NCI-H2081 treated with DMSO at 0.1 percent for 48 hours (cell line): ENCODE measurements at regions not wholly inside any gene's neighbourhood (a gene's known extent, or its start where the extent isn't known, plus 50 kb on each side); places are given as distances from the start of the nearest gene placed in this dataset.

Experiments used
- DNase-seq: peaks from one replicate; lab custom pipeline; 2025; lab: John Stamatoyannopoulos, UW

DNA sequence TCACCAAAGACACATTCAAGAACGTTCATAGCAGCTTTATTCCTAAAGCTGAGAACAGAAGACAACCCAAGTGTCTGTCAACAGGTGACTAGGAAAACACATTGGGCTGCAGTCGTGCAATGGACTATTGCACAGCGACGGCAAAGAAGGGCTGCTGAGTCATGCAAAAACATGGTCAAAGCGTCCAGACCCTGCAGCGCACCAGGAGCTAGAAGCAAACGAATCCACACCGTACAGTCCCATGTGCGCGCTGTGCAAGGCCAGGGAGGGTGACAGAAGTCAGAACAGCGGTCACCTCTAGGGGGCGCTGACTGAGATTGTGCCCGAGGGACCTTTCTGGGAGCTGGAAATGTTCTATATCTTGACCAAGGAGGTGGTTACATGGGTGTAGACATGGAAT is 266.4 kb downstream of the MAF start:
- no peak for DNase-seq

DNA sequence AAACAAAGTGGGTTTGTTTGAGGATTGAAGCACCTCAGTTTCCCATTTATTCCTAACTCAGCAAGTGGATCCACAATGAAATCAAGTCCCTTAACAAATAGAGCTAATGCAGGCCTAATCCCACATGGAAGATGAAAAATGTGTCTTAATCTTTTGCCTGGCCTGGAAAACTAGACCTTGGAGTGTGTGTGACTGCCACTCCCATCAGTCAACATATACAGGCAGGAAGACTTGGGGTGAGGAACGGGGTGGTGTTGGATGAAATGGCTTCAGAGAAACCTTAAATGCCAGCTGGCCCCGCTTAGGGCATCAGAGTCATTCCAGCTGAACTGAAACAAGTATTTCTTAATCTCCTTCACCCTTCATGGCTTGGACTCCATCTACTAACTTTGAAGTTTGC is 269.5 kb downstream of the MAF start:
- no peak for DNase-seq

DNA sequence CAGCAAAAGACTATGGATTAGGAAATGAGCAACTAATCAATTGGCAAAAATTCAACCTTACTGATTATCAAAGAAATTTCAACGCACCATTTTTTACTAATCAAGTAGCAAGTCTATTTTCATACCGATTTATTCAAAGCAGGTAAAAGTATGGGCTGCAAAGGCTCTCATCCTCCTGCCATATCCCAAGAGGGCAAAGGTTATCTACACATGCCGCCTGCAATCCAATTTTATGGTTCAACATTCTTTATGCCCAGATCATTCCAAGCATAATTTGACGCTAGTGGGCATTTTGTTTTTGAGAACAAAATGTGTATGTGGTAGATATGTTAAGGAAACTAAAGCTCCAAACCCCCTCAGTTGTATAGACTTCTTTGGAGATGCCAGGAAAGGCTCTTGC is 270.6 kb downstream of the MAF start:
- no peak for DNase-seq

DNA sequence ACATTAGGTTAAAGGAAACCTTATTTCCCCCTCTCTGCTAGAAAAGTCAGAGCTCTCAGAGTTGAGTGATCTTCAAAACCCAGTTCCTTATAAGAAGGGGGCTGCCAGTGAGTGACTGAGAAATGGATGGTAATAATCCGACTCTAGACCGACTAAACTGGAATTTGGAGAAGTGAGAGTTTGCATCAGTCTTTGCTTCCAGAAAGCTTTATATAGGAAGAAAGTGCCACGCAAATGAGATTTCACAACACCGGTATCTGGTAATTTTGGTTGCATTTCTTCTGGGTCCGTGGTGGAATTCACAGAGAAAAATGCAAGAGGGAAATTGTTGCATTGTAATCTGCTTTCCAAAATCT is 271.4 kb downstream of the MAF start:
- no peak for DNase-seq

DNA sequence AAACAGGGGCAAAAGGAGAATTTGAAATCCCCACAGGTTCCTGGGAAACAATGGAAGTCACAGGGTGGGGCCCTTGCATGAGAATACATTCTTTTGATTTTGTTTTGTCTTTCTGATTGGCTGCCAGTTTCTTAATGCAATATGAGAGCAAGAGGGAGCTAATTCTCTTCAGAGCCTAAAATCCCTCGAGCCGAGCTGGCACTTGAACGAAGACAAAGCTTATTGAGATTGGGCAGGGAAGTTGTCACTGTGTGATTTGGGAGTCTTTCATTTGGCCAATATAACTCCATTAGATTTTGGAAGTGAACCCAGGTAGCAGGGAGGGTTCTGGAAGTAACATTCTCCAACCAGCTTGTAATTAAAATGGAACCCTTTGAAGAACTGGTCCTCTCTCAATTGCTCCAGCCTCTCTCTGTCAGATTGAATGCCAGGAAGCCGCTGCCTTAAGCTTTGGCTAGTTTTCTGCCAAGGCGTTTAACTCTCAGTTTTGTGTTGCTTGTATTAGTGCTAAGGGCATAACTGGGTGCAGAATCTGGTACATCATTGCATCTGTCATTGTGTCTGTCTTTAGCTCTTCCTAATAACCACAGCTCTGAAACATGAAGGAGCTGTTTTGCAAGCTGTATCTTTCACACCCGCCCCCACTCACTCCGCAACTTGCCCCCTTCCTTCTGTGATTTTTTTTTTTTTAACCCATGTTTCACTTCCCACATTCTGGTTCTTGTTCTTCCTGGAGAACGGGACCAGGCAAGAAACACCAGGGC is 272.0 kb downstream of the MAF start:
- no peak for DNase-seq

DNA sequence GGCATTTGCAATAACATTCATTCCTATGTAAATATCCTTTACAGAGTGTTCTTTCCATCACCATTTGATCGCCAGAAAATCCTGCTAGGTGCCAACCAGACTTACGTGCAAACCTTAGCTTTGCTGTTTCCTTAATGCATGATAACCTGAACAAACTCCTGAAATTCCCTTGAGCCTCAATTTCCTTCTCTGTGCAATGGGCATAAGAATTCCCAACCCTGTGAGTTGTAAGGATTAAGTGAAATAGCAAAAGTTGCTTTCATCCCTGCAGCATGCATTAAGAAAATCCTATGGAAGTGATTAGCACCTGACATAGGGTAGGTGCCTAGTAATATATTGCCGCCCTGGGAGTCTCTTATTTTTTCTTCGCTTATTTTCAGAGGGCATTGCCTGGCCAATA is 272.7 kb downstream of the MAF start:
- DNase-seq: no peak

DNA sequence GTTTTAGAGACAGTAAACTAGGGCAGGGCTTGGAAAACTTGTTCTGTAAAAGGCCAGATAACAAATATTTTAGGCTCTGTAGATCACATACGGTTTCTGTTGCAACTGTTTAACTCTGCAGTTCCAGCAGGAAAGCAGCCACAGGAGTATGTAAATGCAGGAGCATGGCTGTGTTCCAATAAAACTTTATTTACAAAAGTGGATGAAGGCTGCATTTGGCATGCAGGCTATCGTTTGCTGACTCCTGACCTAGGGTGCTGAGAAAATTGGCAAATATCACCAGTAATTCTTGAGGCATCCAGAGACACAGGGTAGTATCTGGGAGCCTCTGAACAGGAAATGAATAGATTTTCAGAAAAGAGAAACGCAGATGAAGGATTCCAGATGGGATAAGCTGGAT is 274.0 kb downstream of the MAF start:
- no peak for DNase-seq

DNA sequence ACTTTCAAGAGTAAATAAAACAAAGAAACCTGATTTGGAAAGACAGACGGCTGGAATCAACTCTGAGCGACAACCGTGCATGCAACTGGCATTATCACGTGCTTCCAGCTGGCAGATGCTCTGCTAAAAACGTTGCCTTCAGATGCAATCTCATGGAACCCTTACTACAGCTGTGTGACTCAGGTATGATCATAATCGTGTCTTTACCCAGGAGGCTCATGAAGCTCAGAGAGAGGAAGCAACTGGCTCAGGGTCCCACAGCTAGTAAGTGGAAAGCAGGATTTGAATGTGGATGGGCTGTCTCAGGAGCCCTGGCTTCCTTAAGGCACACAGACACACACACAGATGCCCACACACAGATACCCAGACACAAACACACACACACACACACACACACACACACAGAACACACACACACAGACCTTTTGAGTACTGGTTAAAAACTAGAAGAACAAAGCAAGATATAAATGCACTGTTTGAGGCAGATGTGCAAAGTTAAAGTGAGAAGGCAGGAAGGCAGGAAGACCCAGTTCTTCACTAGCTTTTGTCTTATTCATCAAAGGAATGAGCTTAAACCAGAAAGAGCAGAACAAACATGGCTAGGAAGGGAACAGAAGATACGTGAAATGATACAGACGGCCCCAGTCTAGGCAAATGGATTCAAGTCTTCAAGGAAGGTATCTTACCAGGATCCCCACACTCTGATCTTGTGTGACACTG is 275.2 kb downstream of the MAF start:
- no peak for DNase-seq

DNA sequence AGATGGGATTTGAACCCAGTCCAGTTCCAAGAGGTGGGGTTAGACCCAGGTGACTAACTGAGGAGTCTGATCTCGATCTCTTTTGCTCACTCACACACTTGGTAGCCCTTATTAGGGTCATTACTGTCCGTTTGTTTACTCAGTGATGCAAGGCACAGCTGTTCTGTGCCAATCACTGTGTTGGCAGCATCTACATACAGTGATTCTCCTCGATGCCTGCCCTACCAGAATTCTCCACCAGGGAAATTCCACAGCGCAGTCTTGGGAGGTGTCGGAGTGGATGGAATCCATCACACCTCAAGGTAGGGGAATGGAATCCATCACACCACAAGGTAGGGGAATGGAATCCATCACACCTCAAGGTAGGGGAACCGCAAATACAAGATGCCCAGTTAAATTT is 279.6 kb downstream of the MAF start:
- DNase-seq: no peak

DNA sequence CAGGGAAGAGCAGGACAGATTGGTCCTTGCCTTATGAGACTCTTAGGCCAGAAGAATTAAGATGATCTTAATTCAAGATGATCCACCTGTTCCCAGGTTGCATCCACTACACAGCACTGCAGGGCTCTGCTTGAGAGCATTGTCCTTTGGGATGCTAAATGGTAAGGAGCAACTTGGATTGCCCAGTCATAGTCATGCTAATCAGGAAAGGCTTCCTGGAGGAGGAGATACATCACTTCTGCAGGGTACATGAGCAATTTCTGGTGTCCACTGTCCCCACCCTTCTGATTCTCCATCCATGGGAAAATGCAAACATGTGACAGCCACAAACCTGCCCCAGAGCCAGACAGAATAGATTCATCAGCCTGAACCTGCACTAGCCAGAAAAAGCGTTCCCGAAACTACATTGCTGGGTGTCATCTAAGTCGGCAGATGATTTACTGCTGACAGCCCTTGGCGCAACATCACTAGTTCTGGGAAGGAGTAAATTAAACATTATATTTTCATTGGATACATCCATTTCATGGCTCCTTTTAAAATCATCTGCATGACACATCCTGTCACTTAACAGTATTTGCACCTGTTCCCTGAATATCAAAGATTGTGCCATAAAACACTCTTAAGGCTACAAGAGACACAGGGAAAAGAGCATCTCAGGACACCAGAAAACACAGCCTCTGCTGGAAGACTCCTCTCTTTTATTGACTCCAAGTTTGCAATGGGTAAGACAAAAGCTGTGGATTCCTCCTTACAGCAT is 282.2 kb downstream of the MAF start:
- DNase-seq: no peak

DNA sequence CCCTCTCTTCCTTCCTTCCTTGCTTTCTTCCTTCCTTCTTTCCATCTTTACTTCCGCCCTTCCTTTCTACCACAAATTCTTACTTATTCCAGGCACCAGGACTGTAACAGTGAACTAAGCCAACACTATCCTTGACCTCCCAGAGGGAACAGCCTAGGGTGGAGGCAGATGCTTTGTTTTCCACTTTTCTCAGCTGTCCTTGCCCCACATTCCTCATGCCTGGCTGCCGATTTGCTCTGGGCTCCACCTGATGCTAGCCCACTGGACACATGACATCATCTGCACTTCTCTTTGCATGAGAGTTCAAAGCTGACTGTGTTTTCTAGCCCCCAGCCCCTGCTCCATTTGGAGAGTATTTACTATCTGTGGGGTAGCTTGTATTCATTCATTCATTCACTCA is 283.0 kb downstream of the MAF start:
- no peak for DNase-seq

DNA sequence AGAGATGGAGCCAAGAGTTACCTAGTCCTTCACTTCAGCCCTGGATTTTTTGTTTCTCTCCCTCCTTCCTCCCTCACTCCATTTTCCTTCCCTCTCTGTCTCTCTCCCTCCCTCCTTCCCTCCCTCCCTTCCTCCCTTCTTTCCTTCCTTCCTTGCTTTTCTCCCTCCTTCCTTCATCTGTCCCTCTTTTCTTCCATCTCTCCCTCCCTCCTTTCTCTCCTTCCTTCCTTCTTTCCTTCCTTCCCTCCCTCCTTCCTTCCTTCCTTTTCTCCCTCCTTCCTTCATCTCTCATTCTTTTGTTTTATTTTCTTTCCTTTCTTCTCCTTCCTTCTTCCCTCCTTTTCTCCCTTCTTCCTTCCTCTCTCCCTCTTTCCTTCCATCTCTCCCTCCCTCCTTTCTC is 283.5 kb downstream of the MAF start:
- DNase-seq: no peak

DNA sequence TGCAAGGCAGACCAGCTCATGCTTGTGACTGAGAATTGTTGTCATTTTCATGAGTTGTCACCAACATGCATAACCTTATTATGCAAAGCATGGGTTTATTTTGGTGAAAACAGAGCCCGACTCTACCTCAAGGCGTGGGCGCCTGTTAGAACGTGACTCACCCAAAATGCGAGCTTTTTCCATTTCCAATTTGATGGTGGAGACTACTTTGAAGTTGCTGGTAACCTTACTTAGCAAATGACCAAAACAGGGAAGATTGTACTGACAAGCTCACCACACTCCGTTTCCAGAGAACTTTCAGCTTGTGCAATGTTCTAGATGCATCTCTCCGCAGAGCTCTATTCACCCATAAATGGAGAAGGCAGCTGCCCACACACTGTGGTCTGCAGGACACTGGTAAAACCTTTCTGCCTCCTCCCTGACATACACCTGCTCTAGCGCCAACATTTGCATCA is 284.5 kb downstream of the MAF start:
- DNase-seq: no peak

DNA sequence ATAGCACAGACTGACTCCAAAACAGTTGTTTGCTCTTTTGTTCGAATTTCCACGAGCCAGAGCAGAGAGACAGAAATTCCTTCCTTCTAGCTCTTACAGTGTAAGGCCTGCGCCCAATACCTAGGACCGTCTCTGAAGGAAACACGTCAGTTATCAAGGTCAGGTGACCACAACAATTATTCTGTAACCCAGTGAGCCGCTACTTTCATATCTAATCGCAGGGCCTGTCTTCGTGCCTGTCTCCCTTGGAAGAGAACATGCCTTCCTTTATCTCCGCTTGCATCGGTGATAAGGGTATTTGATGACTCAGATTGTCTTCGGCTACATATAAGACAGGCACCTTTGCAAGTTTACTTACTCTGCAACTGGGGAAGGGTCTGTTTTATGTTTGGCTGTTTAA is 288.0 kb downstream of the MAF start:
- DNase-seq: no peak

DNA sequence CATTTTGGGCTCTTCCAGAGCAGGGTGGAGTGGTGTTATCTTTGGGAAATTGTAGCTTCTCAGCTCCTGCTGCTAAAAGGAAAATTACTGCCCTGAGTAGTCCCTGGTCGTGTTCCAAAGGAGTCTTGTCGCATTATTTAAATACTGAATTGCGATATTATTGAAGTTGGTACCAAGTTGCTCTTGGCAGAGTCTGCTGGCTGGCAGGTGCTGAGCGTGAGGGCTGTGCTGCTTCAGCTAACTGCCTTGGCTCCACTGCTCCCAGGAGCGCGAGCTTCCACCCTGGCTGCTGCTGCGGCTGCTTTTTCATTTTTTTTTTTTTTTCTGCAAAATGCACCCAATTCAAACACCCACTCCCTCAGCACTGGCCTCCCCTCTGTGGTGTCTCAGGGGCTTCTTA is 289.8 kb downstream of the MAF start:
- DNase-seq: no peak

DNA sequence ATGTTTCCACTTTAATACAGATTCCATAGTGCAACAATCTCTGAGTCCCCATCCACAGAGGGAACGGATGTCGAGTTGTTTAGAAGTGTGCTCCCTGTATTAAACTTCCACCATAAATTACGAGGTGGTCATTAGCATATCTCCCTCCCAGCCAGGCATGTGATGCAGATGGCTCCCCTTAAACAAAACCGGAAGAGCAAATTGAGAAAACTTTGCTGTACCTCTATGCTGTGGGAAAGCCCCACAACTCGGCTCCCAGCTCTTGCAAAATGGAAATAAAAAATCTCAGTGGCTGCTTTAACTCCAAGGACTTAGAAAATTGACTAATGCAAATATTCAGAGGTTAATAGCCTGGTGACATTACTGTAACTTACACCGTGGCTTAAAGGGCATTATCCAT is 290.9 kb downstream of the MAF start:
- no peak for DNase-seq

DNA sequence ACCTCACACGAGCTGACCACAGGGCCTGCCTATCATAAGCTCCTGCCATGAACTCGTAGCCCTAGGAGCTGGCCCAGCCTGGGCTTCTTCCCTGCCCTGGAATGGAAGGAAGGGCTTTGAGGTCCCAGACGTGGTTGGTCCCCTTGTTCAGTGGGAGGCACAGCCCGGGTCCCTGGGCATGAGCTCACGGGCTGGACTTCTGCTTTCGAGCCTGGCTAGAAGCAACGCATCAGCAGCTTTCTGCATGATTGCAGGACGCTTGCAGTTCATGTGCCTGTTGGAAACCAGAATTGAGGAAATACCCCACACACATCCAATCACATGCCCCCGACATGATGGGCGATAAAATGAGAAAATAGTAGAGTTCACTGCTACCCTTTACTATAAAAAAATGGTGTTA is 293.3 kb downstream of the MAF start:
- DNase-seq: no peak

DNA sequence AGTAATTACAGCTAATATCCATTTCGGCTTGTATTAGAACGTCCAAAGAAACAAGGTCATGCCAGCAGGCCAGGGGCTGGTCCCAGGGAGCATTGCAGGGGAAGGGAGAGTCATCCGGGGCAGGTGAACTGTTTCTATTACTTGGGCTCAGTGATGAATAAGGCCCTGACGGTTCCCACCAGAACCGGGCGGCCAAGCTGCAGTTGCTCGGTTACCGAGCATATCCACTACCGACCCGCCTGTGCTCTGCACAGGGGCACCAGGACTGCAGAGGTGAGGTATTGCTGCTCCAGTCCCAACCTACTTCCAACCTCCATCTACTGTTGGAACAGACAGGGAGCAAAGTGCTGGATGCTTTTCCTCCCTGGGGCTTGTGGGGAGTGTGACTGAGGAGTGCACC is 295.5 kb downstream of the MAF start:
- no peak for DNase-seq

DNA sequence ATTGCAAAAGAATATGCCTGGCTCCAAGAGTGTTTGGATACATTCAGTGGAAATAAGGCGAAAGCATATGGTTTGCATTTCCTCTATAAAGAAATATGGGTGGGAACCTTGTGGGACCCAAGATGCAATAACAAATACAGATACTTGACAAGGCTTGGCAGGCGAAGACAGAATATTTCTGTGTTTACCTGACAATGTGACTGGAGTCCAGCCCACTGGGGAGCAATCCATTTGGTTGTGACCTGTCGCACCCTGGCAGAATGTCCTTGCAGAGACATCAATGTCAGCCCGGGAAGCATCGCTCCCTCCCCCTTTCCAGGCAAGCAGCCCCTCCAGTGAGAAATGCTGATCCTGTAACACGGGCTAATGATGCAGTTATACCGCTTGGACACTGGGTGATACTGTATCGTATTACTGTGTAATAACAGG is 296.6 kb downstream of the MAF start:
- no peak for DNase-seq

DNA sequence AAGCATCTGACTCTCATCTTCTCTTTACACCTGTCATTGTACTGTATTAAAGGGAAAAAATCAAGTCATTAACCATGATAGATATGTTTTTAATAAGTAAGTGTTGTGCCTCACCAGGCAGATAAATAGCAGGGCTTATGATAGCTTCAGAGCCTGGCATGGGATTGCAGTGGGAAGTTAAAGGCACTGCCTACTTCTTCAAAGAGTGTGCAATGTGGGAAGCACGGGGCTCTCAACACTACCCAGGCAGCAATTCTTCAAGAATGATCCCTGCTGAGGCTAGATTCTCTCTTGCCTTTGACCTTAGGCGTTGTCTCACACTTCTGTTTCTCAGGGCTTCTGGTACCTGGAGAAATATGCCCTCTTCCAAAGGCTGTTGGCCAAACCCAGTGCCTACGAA is 297.3 kb downstream of the MAF start:
- DNase-seq: no peak

DNA sequence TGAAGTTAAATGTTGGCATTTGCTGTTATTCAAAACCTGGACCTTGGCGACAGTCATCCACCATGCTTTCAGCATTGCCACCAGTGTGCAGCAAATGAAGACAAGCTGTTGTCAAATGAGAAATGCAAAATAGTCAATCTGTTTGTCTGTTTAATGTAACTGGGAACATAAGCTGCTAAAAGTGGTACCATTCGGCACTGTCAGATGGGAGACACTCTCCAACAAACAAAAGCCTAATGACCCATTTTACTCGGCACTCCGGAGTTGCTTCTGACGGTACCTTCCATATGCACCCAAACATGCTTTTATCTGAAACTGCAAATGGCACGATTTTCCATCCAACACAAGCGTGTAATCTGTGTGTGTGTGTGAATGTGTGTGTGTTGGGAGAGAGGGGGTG is 297.8 kb downstream of the MAF start:
- no peak for DNase-seq

DNA sequence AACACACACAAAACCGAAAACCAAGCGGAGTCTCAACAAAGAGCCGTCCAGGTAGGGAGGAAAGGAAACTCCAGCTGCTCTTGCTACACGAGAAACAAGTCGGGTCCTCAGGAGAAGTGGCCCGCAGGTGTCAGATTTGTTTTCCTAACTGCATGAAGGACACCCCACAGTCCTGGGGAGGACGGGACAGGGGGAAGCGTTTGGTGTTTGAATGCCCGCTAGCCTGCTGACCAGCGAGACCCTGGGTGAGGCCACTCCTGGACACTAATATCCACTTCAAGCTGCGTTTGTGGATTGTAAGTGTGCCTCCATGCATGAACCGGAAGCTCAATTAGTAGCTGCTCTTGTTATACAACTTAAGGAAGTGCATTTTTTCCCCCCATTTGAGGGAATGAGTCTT is 299.5 kb downstream of the MAF start:
- DNase-seq: no peak
